Keratinocyte (primary cell): ENCODE measurements at regions not wholly inside any gene's neighbourhood (a gene's known extent, or its start where the extent isn't known, plus 50 kb on each side); places are given as distances from the start of the nearest gene placed in this dataset.
"Not testable (repeated sequence)": the region's sequence is repeated elsewhere in the genome, so short reads cannot be mapped to it uniquely, and the experiment has no call there.

Experiments
- DNase-seq: peaks from one replicate; pipeline ENCODE4 v3.0.0-alpha.2; 2011; ENCODE audit warnings: low read depth, missing footprints, low spot score
- FAIRE-seq: peaks from 2 replicates; lab custom pipeline; 2011; peaks lifted over from hg19 to GRCh38; lab: Jason Lieb, UNC
- H2AFZ ChIP-seq: 2 replicates; pipeline ENCODE4 v1.6.0; 2012; ENCODE audit warnings: low read length, control low read depth, inconsistent platforms; ENCODE audit not compliant: control insufficient read depth
- H3K27ac ChIP-seq: 2 replicates; pipeline ENCODE4 v1.5.1; 2011; ENCODE audit warnings: low read length; ENCODE audit not compliant: control insufficient read depth, insufficient read depth
- H3K27me3 ChIP-seq: 3 replicates; pipeline ENCODE4 v1.6.0; 2011; ENCODE audit warnings: low read length; ENCODE audit not compliant: control insufficient read depth, insufficient read depth; ENCODE audit errors: extremely low read depth
- H3K36me3 ChIP-seq, 2 experiments: 2 replicates in 1 of 2; 3 replicates in 1 of 2; pipeline ENCODE4 v1.5.1; 2011; ENCODE audit warnings: low read length in 2 of 2, mild to moderate bottlenecking in 1 of 2; ENCODE audit not compliant: control insufficient read depth in 2 of 2, insufficient read depth in 2 of 2; ENCODE audit errors: extremely low read depth in 1 of 2
- H3K4me1 ChIP-seq: 3 replicates; pipeline ENCODE4 v1.5.1; 2011; ENCODE audit warnings: low read length; ENCODE audit not compliant: control insufficient read depth, insufficient read depth; ENCODE audit errors: extremely low read depth
- H3K4me2 ChIP-seq: 3 replicates; pipeline ENCODE4 v1.6.0; 2011; ENCODE audit warnings: low read depth, low read length; ENCODE audit not compliant: control insufficient read depth, insufficient read depth; ENCODE audit errors: extremely low read depth
- H3K4me3 ChIP-seq, 3 experiments: fragments of 200-600 bp in 1 of 3; sonication (generic) in 1 of 3; 2 replicates in 2 of 3; 3 replicates in 1 of 3; pipeline ENCODE4 v1.5.1; 2011 to 2016; ENCODE audit warnings: low read length in 3 of 3, mild to moderate bottlenecking in 3 of 3, control low read depth in 2 of 3, inconsistent platforms in 1 of 3, low read depth in 1 of 3, mixed read lengths in 1 of 3, mixed run types in 1 of 3, moderate library complexity in 1 of 3; ENCODE audit not compliant: control insufficient read depth in 2 of 3, insufficient read depth in 2 of 3; ENCODE audit errors: extremely low read depth in 1 of 3
- H3K79me2 ChIP-seq: 2 replicates; pipeline ENCODE4 v1.6.0; 2012; ENCODE audit warnings: low read length; ENCODE audit not compliant: control insufficient read depth, insufficient read depth
- H3K9ac ChIP-seq: 3 replicates; pipeline ENCODE4 v1.6.0; 2011; ENCODE audit warnings: low read length; ENCODE audit not compliant: control insufficient read depth, insufficient read depth; ENCODE audit errors: extremely low read depth
- H3K9me1 ChIP-seq: 3 replicates; pipeline ENCODE4 v1.6.0; 2011; ENCODE audit warnings: low read length; ENCODE audit not compliant: control insufficient read depth, insufficient read depth; ENCODE audit errors: extremely low read depth
- H3K9me3 ChIP-seq: 2 replicates; pipeline ENCODE4 v1.5.1; 2012; ENCODE audit warnings: low read depth, low read length; ENCODE audit not compliant: control insufficient read depth
- H4K20me1 ChIP-seq: 3 replicates; pipeline ENCODE4 v1.6.0; 2011; ENCODE audit warnings: low read length; ENCODE audit not compliant: control insufficient read depth, insufficient read depth; ENCODE audit errors: extremely low read depth
- EZH2 ChIP-seq: IDR thresholded peaks from one replicate; pipeline ENCODE4 v1.6.1; 2012; ENCODE audit warnings: inconsistent platforms, mild to moderate bottlenecking, low read length, moderate library complexity
- dilution Hi-C: fragments of 300-500 bp; cut with MboI; formaldehyde crosslinking; loops from one replicate; pipeline ENCODE4 v1.7.0; 2020; ENCODE audit warnings: low sequenced_read_pairs; ENCODE audit not compliant: extremely low pct_ligation_motif_present
- TF ChIP-seq, protein P1 (sequence below), 3 experiments: IDR thresholded peaks in 1 of 3; conservative IDR thresholded peaks in 1 of 3; optimal IDR thresholded peaks in 1 of 3; 2 replicates in 2 of 3; 3 replicates in 1 of 3; pipeline versions ENCODE3 to v1.5.1; 2011; ENCODE audit warnings: low read length in 3 of 3, mild to moderate bottlenecking in 3 of 3, moderate library complexity in 2 of 3, control low read depth in 1 of 3, inconsistent platforms in 1 of 3; ENCODE audit not compliant: insufficient read depth in 2 of 3; ENCODE audit errors: extremely low read depth in 1 of 3

- Histone ChIP-seq H3K36me3 (peaks cover 3 to 5% of the 10 kb centered on the region in 2 experiments), H3K27me3 (no peaks in the 10 kb centered on the region), H3K4me3 (no peak overlapping the region), H3K27ac (no peak overlapping the region), H3K4me2 (no peak overlapping the region), H3K79me2 (peaks cover 67% of the 10 kb centered on the region), H3K9me1 (no peaks in the 10 kb centered on the region), H3K9me3 (no peaks in the 10 kb centered on the region), H4K20me1 (no peaks in the 10 kb centered on the region), H3K4me1 (no peaks in the 10 kb centered on the region), H2AFZ (no peak overlapping the region), H3K9ac (no peak overlapping the region)
- no peak for TF ChIP-seq EZH2
- TF ChIP-seq, protein P1, sequence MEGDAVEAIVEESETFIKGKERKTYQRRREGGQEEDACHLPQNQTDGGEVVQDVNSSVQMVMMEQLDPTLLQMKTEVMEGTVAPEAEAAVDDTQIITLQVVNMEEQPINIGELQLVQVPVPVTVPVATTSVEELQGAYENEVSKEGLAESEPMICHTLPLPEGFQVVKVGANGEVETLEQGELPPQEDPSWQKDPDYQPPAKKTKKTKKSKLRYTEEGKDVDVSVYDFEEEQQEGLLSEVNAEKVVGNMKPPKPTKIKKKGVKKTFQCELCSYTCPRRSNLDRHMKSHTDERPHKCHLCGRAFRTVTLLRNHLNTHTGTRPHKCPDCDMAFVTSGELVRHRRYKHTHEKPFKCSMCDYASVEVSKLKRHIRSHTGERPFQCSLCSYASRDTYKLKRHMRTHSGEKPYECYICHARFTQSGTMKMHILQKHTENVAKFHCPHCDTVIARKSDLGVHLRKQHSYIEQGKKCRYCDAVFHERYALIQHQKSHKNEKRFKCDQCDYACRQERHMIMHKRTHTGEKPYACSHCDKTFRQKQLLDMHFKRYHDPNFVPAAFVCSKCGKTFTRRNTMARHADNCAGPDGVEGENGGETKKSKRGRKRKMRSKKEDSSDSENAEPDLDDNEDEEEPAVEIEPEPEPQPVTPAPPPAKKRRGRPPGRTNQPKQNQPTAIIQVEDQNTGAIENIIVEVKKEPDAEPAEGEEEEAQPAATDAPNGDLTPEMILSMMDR (optimal IDR thresholded peaks at IDR 0.05 in 1 of 3, IDR thresholded peaks at IDR 0.05 in 1 of 3, conservative IDR thresholded peaks at IDR 0.05 in 1 of 3; ENCODE audit: extremely low read depth in 1 of 3, insufficient read depth in 2 of 3, low read length in 3 of 3), result no peak
- DNase-seq (no peak), FAIRE-seq (no peak)
- dilution Hi-C loops, result no loop called here
Measured at GRCh38 chrX:73963682-73964081, 111.2 kb upstream of the XIST start.

DNA sequence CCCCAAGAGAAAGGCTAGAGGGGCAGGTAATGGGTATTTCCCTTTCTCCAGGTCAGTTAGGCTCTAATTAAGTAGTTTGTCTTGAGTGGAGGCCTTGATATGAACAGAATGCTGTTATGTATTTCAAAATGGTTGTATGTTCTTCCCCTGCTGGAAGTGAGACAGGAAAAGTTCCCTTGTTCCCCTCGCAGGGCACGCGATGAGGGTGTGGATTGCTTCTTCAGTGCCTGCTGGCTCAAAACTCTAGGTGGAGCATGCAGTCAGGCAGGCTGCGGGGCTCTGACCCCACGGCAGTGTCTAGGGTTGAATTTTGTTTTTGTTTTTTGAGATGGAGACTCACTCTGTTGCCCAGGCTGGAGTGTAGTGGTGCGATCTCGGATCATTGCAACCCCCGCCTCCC, 110.4 kb upstream of the XIST start:
- Histone ChIP-seq H3K4me2 (no peak overlapping the region), H3K79me2 (peaks cover 72% of the 10 kb centered on the region), H3K9me1 (no peaks in the 10 kb centered on the region), H3K27me3 (no peaks in the 10 kb centered on the region), H2AFZ (no peak overlapping the region), H3K4me3 (no peak overlapping the region), H3K27ac (no peak overlapping the region), H3K9ac (no peak overlapping the region), H3K4me1 (no peaks in the 10 kb centered on the region), H3K9me3 (no peaks in the 10 kb centered on the region), H3K36me3 (peaks cover 3 to 5% of the 10 kb centered on the region in 2 experiments), H4K20me1 (no peaks in the 10 kb centered on the region)
- DNase-seq, result no peak
- dilution Hi-C loops, result no loop called here
- TF ChIP-seq, protein P1 (optimal IDR thresholded peaks at IDR 0.05 in 1 of 3, IDR thresholded peaks at IDR 0.05 in 1 of 3, conservative IDR thresholded peaks at IDR 0.05 in 1 of 3; ENCODE audit: extremely low read depth in 1 of 3, insufficient read depth in 2 of 3, low read length in 3 of 3), result no peak
- TF ChIP-seq EZH2, result no peak
- no peak for FAIRE-seq

DNA sequence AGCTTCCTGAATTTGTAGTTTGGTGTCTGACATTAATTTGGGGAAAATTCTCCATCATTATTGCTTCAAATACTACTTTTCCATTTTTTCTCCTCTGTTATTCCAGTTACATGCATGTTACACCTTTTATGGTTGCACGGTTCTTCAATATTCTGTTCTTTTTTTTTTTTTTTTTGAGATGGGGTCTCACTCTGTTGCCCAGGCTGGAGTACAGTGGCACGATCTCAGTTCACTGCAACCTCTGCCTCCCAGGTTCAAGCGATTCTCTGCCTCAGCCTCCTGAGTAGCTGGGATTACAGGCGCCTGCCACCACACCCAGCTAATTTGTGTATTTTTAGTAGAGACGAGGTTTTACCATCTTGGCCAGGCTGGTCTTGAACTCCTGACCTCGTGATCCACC, 109.4 kb upstream of the XIST start:
- H3K9ac ChIP-seq, DNase-seq, FAIRE-seq, H4K20me1 ChIP-seq, H3K27ac ChIP-seq, dilution Hi-C loops, H3K27me3 ChIP-seq, H2AFZ ChIP-seq, H3K9me1 ChIP-seq, H3K36me3 ChIP-seq, H3K4me2 ChIP-seq, H3K4me1 ChIP-seq, H3K4me3 ChIP-seq, H3K9me3 ChIP-seq: not testable (repeated sequence)
- H3K79me2 ChIP-seq, result peaks cover 76% of the 10 kb centered on the region
